Stimulated activated CD8-positive, alpha-beta memory T cell treated with anti-CD3 and anti-CD28 coated beads, Interleukin-2, amount 100 ng/mL, for 1 hour (primary cell): ENCODE measurements at regions not wholly inside any gene's neighbourhood (a gene's known extent, or its start where the extent isn't known, plus 50 kb on each side); places are given as distances from the start of the nearest gene placed in this dataset.
"Not testable (repeated sequence)": the region's sequence is repeated elsewhere in the genome, so short reads cannot be mapped to it uniquely, and the experiment has no call there.

ENCODE experiments used
- DNase-seq, 2 donors: peaks; one replicate each; pipeline ENCODE4 v3.0.0-alpha.2; 2020; ENCODE audit warnings: low read depth in 2 of 2

GRCh38 chr2:11993749-11994148 lies 247.3 kb downstream of the LPIN1 start:
- DNase-seq = no peak

DNA sequence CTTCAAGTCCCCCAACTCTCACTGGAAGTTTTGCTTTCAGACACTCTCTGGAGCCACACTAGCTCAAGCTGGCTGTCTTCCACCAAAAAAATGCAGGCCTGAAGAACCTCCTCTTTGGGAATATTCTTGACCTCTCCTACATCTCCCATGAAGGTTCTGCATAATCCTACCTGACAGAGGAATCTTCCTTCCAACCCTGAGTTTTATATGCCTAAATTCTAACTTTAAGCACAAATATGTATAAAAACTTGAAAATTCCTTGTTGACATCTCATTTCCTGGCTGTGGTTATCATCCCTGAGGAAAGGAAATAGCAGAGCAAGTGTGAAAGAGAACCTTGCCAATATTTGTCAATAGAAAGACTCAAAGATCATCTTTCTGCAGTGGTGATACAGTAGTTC lies 249.0 kb downstream of the LPIN1 start:
- DNase-seq = no peak

GRCh38 chr2:11996618-11997017 lies 250.2 kb downstream of the LPIN1 start:
- DNase-seq = no peak

DNA sequence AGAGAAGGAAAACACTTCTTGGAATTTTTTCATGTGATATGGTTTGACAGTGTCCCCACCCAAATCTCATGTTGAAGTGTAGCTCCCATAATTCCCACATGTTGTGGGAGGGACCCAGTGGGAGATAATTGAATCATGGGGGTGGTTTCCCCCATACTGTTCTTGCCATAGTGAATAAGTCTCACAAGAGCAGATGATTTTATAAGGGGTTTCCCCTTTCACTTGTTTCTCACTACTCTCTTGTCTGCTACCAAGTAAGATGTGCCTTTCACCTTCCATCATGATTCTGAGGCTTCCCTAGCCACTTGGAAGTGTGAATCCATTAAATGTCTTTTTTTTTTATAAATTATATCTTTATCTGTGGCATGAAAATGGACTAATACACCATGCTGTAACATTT lies 250.7 kb downstream of the LPIN1 start:
- DNase-seq = no peak

GRCh38 chr2:11998218-11998617 lies 251.8 kb downstream of the LPIN1 start:
- DNase-seq = no peak

- DNase-seq = no peak
These were observed 252.4 kb downstream of the LPIN1 start for GRCh38 chr2:11998626-11999378.

DNA sequence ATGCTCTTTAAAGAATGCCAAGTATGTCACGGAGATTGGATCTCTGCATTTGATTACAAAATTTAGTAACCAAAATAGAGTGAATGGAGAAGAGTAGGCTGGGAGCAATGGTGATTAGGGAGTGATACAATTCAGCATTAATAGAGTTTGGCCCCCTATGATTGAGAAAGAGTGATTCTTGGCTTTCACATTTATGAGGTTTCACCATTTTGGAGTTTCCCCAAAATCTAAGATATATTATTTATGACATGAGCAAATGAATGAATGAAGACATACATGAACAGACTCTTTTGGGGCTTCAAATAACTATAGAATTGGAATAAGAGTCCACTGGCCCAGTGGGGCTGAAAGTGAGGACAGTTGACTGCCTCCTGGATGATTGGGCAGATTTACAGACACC lies 255.2 kb downstream of the LPIN1 start:
- no peak for DNase-seq

GRCh38 chr2:12002215-12002614 lies 255.8 kb downstream of the LPIN1 start:
- DNase-seq = no peak

DNA sequence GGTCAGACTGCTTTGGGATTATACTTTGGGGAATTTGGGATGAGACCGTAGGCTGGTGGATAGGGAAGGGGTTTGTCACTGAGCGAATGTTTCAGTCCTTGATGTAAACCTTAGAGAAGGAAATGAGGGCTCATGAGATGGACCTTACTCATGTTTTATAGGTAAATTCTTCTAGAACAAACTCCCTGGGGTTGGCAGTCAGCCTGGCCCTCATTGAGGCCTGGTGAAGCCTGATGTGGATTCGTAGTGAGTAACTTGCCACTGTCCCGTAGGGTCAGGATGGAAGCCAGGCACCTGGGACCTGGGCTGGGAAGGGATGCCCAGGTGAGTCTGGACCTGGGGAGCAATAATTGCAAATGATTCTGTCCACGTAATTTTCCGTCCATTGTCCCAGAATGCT lies 258.3 kb downstream of the LPIN1 start:
- DNase-seq = no peak

DNA sequence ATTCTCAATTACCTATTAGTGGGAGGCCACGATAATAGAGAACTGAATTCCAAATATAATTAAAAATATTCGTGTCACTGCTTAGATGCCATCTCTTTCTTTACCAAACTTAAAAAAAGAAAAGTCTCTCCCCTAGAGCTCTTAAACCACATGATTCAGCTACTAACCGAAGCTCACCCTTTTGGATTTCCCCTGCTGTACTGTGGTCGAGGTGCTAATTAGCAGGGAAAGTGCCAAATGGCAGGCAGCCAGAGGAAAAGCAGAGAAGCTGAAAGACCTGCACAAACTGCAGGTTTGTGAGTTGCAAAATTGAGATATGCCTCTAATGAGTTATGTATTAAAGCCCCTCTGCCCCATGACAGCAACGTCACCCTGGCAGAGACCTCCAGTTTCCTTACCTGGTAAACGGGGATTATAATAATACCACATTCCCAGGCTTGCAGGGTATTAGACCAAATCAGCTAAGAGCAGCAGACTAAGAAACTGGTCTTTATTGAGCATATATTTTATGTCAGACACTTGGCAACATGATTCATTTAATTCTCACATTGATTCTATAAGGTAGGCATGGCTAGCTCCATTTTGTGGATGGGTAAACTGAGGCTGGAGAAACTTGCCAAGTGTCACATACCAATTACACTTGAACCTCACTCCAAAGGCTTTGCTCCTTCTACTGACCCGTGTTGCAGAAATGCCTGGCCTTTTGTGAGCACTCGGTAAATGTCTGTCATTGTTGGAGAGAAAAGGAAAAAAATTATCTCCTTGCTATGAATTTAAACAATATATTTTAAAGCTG lies 259.7 kb downstream of the LPIN1 start:
- DNase-seq = peak; percentile 39 to 44

GRCh38 chr2:12006850-12007249 lies 260.4 kb downstream of the LPIN1 start:
- DNase-seq = no peak

GRCh38 chr2:12007282-12007681 lies 260.9 kb downstream of the LPIN1 start:
- no peak for DNase-seq

DNA sequence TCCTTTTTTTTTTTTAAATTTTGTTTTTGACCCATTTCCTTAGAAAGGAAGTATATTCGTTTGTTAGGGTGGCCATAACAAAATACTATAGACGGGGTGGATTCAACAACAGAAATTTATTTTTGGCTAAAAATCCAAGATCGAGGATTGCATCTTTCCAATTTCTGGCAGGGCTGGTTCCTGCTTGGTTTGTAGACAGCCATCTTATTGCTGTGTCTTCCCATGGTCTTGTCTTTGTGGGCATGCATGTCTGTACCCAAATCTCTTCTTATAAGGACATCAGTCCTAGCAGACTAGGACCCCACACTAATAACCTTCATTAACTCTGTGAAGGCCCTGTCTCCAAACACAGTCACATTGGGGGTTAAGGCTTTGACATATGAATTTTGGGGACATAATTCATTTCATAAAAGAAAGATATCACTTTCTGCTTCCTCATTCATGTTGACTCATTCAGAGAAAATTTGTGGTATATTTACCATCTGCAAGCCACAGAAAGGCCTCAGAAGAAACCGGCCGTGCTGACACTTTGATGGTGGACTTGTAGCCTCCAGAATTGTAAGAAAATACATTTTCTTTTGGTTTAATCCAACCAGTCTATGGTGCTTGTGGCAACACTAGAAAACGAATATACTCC lies 262.1 kb downstream of the LPIN1 start:
- DNase-seq = no peak

DNA sequence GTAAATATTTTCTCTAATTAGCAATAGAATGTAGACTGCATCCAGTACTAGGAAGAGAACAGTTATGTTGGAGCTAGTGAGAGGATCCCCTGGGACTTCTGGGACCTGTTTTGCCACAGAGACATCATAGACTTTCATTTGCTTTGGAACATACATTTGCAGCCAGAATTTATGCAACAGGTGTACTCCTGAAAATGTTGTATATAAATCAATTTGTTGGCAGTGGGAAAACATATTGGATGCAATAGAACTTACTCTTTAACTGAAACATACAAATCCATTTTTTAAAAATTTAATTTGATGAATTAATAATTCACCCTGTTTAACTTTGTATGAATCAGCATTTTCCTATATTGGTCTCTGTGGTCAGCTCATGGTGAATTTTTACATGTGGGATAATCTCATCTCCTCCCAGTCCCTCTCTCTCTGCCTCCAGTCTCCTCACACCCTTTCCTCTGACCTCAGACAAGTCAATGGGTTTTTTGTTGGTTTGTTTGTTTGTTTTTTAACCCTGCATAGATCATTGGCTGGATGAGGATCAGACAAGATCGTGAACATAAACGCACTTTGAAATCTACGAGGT lies 263.0 kb downstream of the LPIN1 start:
- no peak for DNase-seq

GRCh38 chr2:12010059-12010458 lies 263.6 kb downstream of the LPIN1 start:
- DNase-seq = no peak

DNA sequence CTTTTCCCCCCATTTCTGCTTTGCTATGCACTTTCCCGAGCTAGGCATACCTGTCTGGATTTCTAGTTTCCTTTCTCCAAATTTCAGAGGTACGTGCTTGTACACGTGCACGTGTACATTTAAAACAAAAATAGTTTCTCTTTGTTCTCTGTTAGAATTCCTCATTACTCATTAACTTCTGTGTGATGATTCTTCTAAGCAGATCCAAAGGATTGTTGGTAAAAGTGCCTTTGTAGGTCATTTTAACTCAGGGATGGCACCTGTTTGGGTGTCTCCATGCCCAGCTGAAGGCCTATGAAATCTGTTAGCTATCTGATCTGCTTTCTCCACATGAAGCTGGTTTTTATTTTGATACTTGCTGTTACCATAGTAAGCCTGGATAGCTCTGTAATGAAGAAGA lies 264.3 kb downstream of the LPIN1 start:
- DNase-seq = no peak

DNA sequence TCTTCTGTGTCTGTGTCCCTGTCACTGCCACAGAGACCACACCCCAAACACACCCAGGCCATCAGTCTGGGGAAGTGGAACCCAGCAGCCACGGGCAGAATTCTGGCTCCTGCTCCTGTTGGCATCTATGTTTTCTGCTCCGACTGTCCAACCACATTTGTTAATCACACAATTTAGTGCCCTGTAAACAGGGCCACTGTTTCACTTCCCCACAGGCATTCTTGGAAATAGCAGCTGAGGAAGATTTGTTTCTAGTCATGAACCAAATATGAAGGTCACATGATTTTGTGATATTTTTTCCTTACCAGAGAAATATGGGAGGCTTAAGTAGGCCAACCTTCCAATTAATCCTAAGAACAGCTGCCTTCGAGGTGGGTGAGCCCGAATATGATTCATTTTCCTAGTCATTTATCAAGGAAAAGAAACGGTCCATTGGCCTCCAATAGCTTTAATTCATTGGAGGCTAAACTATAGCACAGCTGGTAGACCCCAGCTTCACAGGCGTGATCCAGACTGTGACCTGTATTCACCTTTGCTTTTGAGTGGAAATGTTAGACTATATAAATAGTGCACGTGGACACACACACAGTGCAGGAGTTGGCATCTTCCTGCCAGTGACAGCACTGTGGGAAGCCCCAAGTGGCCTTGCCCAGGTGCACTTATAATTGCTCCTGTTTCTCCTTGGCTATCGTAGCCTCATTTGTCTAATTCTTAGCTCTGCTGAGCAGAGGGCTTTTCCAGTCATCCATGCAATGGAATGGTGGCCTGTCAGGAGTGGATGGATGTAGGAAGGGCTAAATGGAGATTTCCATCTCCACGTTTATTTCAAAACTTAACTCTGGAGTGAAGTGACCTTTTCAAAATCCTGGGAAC lies 267.9 kb downstream of the LPIN1 start:
- no peak for DNase-seq

DNA sequence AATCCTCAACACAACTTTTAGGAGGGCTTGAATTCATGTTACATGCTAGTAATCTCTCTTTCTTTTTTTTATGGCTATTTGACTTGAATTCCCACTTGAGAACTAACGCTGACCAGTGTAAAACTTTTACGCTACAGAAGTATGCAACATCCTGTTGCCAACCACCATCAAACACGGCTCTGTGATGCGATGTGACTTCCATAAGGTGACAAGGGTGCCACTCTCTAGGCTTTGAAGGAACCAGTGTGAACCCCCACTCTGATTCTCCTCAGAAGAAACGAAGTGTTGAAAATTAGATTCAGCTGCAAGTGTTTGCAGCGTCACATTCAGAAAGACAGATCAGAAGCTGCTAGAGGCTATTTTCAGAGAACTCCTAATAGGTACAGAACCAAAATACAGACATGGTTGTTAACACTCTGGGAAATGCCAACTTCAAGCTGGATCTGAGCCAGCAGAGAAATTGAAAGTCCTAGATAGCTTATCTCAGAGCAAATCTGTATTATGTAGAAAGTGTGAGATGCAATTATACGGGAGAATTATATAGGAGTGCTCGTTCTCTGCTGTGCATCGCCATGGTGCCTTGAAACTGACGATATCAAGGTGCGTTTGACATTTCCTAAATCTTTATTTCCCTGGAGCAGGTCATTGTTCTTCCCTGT lies 271.2 kb downstream of the LPIN1 start:
- no peak for DNase-seq

GRCh38 chr2:12018726-12019125 lies 272.3 kb downstream of the LPIN1 start:
- DNase-seq = not testable (repeated sequence)

DNA sequence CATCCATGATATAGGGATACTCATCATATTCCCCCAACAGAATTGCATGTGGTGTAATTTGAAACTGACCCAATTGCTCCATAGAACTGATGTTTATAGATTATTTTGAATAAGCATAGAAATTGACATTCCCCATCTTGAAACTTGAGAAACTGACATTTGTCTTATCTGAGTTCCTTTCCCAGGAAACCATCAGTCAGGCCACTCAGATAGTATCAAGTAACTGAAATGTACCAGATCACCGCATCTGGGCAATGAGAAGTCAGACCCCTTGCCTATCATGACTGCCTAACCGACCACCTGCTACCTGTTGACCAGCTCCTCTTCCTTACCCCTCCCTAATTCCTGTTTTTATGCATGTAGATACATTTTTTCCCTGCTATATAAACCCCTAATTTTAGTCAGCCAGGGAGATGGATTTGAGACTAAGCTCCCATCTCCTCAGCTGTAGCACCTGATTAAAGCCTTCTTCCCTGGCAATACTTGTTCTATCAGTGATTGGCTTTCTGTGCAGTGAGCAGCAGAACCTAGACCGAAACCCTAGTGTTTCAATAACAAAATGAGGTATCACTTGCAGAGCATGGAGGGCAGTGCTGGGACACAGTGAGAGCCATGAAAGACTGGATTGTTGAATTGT lies 274.5 kb downstream of the LPIN1 start:
- DNase-seq = no peak
